Left kidney (tissue), 1 donor: ENCODE measurements at regions not wholly inside any gene's neighbourhood (a gene's known extent, or its start where the extent isn't known, plus 50 kb on each side); places are given as distances from the start of the nearest gene placed in this dataset.
"Not testable (repeated sequence)": the region's sequence is repeated elsewhere in the genome, so short reads cannot be mapped to it uniquely, and the experiment has no call there.

ENCODE experiments used
- DNase-seq: peaks from one replicate; pipeline ENCODE4 v3.0.0-alpha.2; 2013

DNA sequence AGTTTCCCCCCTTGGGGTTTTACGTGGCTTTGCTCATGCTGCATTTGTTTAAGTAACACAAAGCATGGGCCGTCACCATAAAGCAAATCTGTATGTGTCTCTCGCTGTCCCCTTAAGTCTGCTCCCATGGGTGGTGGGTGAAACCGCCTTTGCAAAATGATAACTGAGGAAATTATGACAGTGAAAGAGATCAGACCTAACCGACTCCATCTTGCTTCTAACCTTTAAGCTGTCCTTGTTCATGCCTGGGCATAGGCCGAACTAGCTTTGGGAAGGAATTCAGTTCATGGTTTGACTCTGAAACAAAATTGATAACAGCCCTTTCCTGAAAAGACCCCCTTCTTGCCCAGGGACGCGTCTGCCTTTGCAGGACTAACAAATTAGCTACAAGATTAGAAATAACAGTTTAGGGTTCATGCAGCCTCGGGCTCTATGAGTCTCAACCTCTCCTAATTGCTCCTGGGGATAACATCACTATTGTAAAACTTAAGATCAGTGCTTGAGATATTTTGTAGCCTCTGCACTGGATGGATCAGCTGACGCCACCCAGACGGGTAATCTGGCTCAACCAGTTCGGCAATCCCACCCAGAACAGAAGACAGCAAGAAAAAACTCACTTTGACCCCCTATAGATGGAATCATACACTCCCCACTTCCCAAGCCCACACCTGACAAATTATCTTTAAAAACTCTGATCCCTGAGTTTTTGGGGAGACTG lies 623.7 kb downstream of the TYW1 start:
- DNase-seq = no peak

DNA sequence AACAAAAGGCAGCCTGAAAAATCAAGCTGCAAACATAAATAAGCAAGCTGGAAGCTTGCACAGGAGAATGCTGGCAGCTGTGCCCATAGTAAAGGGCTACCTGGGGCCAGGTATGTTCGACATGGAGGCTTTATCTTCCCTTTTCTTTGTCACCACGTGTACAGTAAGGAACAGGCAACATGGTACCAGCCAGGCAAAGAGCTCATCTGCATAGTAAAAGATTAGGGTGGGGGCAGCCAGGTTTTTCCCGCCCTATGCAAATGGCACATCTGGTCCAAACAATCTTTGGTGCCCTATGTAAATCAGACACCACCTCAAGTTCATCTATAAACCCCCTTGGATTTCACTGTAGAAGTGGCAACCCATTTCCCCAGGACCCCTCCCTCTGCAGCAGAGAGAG lies 625.1 kb downstream of the TYW1 start:
- DNase-seq = no peak

- DNase-seq = peak; percentile 85
Observed at GRCh38 chr7:67625257-67625737, 628.7 kb downstream of the TYW1 start.

GRCh38 chr7:67631476-67631875 lies 634.8 kb downstream of the TYW1 start:
- no peak for DNase-seq

GRCh38 chr7:67635271-67635670 lies 638.6 kb downstream of the TYW1 start:
- DNase-seq = no peak

- no peak for DNase-seq
Observed at GRCh38 chr7:67636348-67637022, 639.9 kb downstream of the TYW1 start.

- DNase-seq = no peak
Observed at GRCh38 chr7:67637023-67637358, 640.4 kb downstream of the TYW1 start.

- not testable (repeated sequence) for DNase-seq
Observed at GRCh38 chr7:67642542-67642941, 645.9 kb downstream of the TYW1 start.

GRCh38 chr7:67644151-67644550 lies 647.5 kb downstream of the TYW1 start:
- no peak for DNase-seq

GRCh38 chr7:67652937-67653336 lies 656.3 kb downstream of the TYW1 start:
- DNase-seq = no peak

DNA sequence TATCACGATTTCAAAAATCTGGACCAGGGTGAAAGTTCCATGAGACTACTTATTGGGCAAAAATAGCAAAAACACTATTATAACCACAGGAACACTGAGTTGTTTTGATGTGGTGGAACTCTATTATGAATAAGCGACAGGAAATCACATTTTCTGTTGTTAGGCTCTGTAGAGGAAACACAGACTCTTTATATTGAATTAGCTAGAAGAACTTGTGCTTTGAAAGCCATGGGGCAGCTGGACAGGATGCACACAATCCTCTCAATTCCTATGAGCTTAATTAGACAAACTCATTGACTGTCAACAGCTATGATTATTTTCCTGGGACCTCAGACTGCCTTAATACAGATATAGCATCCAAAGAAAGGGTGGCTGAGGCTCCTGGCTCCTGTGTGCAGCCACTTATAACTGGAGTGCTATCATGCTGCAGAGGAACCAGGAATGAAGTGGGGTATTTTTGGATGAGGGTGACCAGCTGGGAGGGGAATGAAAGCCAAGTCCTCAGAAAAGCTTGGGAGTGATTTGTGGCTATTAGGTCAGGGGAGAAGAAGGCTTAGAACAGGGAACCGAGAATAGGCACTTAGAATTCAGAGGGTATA lies 657.3 kb downstream of the TYW1 start:
- DNase-seq = no peak

GRCh38 chr7:67654642-67655041 lies 658.0 kb downstream of the TYW1 start:
- no peak for DNase-seq

DNA sequence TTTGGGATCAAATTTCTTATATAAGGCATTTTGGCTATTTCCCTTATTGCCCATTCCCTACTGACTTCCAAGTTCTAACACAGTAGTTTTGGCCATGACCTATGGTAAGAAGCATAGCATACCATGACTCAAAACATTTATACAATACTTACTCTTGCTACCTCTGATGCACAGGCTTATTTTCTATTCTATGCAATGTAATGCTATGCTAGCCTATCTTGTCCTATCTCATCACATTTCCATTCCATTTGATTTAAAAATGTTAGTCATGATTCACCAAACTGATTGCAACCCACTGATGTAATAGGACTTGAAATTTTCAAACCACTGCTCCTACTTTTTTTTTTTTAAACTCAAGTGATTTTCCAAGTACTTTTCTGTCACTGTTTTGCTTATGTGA lies 658.5 kb downstream of the TYW1 start:
- no peak for DNase-seq

- no peak for DNase-seq
Observed at GRCh38 chr7:67659091-67659490, 662.5 kb downstream of the TYW1 start.

DNA sequence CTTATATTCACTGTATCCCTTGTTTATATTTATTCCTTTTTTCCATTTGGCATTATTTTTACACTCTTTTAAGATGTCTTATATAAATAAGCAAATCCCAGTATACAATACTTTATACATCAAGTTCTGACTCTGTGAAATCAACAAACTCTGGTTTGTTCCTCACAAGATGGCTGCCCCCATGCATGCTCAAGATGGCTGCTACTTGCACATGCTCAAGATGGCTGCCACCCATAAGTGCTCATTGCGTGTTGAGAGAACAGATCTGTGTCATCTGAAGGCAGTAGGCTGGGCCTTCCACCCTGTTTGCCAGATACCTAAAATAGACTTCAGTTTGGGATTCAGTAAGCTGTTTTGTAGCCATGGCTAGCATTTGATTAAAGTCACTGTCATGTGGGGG lies 666.2 kb downstream of the TYW1 start:
- no peak for DNase-seq

GRCh38 chr7:67663644-67664043 lies 667.0 kb downstream of the TYW1 start:
- no peak for DNase-seq

GRCh38 chr7:67666359-67666758 lies 669.7 kb downstream of the TYW1 start:
- DNase-seq = not testable (repeated sequence)

DNA sequence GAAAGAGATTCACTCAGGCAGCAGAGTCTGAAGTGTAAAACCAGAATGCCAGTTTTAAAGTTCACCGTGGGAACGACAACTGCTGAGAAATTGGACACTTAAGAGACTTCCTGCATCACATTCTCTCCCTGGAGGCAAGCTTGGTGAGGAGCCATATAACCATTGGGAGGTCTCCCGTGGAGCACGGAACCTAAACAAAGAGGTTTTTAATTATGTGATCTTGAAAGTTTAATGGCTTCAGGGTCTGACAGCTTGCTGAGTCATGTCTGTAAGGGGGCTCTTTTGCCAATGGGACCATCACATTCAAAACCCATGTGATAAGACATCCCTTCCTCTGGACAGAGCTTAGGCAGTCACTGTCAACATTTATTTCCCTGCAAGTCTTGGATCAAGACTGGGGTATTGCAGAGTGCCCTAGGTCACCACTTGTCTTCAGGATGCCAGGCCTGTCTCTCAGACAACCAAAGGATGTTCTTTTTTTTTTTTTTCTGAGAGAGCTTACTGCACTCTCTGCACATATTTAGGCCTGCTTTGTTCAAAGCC lies 674.4 kb downstream of the TYW1 start:
- peak; percentile 18 for DNase-seq

DNA sequence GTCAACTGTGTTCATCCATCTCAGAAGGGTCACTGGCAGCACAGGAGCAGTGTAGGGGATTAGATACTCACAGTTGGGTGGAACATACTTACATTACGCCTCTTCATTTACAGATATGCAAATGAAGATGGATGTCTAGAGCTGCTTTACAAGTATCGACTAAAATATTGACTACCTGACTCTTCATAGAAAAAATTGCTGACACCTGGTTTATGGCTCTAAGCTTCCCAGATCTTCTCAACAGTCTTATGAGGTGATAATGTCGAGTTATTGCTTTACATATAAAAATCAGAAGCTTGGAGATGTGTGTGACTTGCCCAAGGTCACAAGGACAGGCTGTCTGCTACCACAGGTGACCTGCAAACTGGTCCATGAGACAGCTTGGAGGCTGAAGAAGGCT lies 677.2 kb downstream of the TYW1 start:
- DNase-seq = no peak

GRCh38 chr7:67674862-67675261 lies 678.2 kb downstream of the TYW1 start:
- DNase-seq = not testable (repeated sequence)

DNA sequence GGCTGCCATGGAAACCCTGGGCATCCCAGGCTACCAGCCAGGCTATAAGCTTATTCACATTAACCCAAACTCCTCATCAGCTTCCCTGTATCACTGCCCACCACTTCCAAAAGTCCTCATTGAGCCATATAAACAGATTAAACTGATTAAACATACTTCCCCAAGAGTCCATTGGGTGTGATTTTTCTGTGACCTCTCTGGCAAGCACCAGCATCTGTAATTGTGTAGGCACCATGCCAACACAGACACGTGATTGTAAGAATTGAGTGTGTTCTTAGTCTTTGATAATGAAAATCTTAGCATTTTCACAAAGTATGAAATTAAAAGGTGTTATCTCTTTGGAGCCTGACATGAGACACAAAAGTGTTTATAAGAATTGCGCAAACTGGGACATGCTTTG lies 679.3 kb downstream of the TYW1 start:
- DNase-seq = no peak

GRCh38 chr7:67678419-67678818 lies 681.8 kb downstream of the TYW1 start:
- DNase-seq = no peak

DNA sequence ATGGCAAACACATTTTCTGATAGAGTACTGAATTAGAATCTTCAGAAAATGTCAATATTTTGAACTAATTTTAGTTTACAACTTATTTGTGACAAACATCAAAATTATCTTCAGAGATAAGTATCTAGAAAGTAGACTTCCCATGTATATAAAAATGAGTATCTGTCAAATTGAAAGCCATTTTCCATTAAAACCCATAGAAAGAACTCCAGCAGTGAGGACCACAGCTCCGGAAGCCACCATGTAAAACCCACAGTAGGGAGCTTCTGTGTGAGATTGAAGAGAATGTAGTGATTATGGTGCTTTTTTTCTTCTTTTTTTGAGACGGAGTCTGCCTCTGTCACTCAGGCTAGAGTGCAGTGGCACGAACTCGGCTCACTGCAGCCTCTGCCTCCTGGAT lies 687.0 kb downstream of the TYW1 start:
- no peak for DNase-seq
